Left lobe of liver (tissue), 2 donors: ENCODE measurements at regions not wholly inside any gene's neighbourhood (a gene's known extent, or its start where the extent isn't known, plus 50 kb on each side); places are given as distances from the start of the nearest gene placed in this dataset.
"Not testable (repeated sequence)": the region's sequence is repeated elsewhere in the genome, so short reads cannot be mapped to it uniquely, and the experiment has no call there.

Experiments used
- ATAC-seq: fragments of 200-7000 bp; cut with Tn5 transposase; one replicate; pipeline ENCODE4 v1.9.1; 2020; ENCODE audit warnings: mild to moderate bottlenecking, moderate library complexity
- DNase-seq: peaks from one replicate; pipeline ENCODE4 v3.0.0-alpha.2; 2020; ENCODE audit warnings: low spot score
- donor health status: DM: no; HTN: no; CAD: no; lungs with moderate emphysema.
- donor health status: DM: no; HTN: yes; CAD: no.

DNA sequence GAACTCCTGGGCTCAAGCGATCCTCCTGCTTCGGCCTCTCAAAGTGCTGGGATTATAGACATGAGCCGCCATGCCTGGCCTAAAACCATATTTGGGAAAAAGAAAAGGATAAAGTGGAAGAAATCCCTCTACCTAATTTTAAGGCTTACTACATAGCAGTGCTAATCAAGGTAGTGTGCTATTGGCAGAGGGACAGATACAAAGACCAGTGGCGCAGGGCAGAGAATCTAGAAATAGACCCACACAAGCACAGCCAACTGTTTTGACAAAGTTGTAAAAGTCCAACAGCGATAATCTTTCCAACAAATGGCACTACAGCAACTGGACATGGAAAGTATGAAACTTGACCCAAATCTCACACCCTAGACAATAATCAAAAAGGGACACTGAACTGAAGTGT lies 138.4 kb downstream of the TFCP2L1 start:
- ATAC-seq (no peak), DNase-seq (no peak)

- no peak for DNase-seq
Measured at GRCh38 chr2:121147766-121148165, 137.2 kb downstream of the TFCP2L1 start.

DNA sequence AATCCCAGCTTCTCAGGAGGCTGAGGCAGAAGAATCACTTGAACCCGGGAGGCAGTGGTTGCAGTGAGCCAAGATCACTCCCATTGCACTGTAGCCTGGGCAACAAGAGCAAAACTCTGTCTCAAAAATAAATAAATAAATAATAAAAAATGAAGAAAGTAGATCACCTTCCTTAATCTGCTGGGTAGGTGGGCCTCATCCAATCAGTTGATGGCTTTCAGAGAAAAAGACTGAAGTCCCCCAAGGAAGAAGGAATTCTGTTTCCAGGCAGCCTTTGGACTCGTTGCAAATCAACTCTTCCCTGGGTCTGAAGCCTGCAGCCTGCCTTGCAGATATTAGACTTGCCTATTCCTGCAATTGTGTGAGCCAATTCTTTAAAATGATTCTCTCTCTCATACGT lies 136.5 kb downstream of the TFCP2L1 start:
- no peak for ATAC-seq
- no peak for DNase-seq

More at GRCh38 chr2:121147766-121148165, 137.2 kb downstream of the TFCP2L1 start:
- no peak for ATAC-seq

GRCh38 chr2:121149384-121149783 lies 135.6 kb downstream of the TFCP2L1 start:
- no peak for DNase-seq
- ATAC-seq, result no peak

DNA sequence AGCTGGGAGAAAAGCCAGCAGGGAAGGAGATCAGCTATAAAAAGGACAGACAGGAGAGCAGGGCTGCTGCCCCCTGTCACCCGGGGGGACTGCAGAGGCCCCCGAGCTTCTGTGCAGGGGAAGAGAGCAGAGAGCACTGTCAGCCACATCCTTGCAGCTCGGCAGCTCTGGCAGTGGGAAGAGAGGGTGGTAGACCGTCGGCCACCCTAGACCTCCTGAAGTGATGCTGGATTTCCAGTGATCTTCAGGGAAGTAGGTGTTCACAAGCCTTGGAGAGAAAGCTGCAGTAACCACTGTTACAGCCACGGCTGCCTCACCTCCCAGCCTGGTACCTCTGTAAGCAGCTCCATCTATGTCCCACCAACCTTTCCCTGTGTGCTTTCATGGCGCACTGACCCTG lies 134.9 kb downstream of the TFCP2L1 start:
- no peak for DNase-seq

GRCh38 chr2:121150713-121151112 lies 134.3 kb downstream of the TFCP2L1 start:
- no peak for ATAC-seq
- no peak for DNase-seq

More for the DNA sequence above, 134.9 kb downstream of the TFCP2L1 start:
- ATAC-seq, result no peak

DNA sequence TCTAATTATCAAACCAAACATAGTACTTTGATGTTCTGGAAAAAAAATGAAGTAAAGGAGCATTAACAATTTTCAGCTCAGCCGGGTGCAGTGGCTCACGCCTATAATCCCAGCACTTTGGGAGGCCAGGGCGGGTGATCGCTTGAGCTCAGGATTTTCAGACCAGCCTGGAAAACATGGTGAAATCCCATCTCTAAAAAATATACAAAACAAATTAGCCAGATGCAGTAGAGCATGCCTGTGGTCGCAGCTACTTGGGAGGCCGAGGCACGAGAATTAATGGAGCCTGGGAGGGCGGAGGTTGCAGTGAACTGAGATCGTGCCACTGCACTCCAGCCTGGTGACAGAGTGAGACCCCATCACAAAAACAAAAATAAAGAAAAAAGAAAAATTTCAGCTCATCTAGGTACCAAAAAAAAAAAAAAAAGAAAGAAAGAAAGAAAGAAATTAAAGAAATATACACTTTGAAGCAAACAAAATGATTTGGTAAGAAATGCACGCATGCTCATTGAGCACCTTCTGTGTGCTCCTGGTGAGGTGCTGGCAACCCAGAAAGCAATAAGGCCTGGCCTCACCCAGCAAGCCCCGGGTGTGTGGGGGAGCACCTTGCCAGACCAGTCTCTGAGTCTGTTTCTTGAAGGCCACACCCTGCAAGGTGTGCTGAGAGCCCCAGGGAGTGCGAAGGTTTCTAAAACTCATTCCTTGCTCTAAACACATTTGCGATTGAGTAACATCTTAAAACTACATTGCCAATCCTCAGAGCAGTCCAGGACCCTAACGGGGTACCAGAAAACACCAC lies 133.5 kb downstream of the TFCP2L1 start:
- DNase-seq (no peak), ATAC-seq (no peak)

DNA sequence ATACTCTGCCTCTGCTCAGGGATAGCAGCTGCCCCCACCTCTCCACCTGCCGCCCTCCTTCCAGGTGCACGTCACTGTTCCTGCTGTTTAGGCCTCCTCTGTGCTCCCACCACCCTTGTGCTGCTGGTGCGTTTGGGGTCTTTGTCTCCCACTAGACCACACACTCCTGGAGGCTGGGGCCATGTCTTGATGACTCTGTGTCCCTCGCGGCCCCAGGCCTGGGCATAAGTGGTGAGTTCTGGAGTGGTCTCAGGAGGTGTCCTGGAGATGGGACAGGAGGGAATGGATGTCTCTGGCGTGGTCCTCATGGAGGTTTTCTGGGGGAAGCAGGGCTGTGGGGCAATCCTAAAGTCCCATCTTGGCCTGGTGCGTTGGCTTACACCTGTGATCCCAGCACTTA lies 132.1 kb downstream of the TFCP2L1 start:
- DNase-seq (no peak), ATAC-seq (no peak)

DNA sequence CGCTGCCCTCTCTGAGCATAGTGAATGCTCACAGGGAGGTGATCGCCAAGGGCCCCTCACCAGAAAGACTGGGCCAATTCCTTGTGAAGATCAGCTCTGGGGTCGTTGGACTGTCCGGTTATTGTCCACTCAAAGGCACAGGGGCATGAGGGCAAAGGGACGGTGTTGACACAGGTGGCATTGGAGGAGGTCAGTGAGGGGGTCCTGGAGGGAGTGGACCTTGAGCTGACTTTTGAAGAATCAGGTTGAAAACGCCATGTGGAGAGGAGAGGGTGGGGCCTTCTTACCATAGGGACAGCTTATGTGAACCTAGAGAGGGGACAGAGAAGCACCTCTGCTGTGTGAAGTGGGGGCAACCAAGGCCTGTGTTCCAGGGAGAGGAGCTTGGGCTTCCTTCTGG lies 131.5 kb downstream of the TFCP2L1 start:
- DNase-seq (no peak), ATAC-seq (no peak)

GRCh38 chr2:121155502-121156056 lies 129.4 kb downstream of the TFCP2L1 start:
- DNase-seq (no peak), ATAC-seq (no peak)

DNA sequence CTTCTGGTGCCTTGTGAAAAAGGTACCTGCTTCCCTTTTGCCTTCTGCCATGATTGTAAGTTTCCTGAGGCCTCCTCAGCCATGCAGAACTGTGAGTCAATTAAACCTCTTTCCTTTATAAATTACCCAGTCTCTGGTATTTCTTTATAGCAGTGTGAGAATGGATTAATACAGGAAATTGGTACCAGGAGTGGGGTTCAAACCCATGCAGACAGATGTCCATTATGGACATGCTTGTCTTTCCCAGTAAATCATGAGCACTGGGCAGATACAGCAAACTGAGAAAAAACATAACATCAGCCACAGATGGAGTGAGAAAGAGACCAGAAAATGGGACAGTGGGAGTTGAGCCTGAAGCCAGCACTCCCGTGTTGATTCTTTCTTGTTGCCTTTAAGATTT lies 127.5 kb downstream of the TFCP2L1 start:
- DNase-seq, ATAC-seq: not testable (repeated sequence)

DNA sequence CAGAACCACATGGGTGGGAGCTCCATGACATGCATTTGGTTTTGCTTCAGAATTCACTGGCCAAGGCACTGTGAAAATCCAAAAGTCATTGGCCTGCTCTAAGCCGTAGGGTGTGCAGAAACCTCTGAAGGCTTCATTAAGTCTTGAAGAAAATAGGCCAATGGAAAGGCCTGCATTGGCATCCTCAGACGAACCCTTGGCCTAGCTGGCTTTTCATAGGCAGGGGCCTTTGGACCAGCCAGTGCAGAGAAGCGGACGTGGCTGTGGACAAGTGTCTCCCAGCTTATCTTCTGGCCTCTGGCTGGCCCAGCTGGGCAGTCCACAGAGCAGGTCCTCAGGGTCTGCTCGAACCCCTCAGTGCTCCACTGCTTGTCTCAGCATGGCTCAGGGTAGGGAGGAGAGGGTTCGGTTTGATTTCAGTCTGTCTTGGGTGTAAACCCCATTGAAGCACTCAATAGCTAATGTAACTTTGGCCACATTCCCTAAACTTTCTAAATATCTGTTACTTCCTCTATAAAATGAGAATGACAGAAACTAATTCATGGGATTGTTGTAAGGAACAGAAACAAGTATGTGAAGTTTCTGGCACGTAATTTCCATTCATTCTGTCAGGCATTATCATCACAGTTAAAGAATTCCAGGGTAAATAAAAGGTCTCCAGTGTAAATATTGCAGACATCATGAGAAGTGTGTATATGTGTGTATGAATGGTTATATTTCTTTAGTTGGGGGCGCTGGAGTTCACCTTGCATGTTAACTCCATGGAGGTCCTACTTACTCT lies 125.5 kb downstream of the TFCP2L1 start:
- no peak for DNase-seq
- no peak for ATAC-seq

DNA sequence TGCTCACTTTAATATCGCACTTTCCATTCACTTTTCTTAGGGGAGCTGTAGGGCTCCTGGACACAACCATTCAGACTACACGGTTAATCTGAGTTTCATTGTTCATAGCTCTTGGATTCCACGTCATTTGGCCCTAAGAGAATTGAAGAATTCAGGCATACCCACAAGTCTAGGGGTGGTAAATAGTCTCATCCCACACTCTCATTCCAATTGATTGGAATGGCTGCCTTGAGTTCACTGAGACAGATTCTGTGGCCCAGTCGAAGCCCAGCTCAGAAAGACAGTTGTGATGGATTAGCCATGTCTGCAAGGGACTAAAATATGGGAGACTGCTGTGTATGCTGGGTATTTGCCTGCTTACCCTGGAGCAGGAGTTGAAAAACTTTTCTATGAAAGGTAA lies 124.6 kb downstream of the TFCP2L1 start:
- ATAC-seq, result no peak
- no peak for DNase-seq

GRCh38 chr2:121161272-121161671 lies 123.7 kb downstream of the TFCP2L1 start:
- DNase-seq (no peak), ATAC-seq (no peak)

DNA sequence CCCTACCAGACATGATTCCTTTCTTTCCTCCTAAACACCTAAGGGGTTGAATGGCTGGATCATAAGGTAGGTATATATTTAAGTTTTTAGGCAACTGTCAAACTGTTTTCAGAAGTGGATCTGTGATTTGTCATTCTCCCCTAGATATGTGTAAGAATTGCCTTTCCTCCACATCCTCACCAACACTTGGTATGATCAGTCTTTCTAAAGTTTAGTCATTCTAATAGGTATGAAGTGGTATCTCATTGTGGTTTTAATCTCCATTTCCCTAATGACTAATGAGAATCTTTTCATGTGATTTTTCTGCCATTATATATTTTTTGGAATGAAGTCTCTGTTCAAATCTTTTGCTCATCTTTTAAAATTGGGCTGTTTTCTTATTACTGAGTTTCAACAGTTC lies 122.1 kb downstream of the TFCP2L1 start:
- ATAC-seq (no peak), DNase-seq (no peak)

DNA sequence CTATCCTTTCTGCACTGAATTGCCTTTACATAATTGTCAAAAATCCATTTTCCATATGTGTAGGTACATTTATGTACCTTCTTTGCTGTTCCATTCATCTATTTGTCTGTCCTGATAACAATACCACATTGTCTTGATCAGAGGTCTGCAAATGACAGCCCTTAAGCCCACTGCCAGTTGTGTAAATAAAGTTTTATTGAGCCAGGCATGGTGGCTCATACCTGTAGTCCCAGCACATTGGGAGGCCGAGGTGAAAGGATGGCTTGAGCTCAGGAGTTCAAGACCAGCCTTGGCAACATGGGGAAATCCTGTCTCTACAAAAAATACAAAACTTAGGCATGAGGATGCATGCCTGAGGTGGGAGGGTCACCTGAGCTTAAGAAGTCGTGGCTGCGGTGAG lies 121.0 kb downstream of the TFCP2L1 start:
- ATAC-seq (no peak), DNase-seq (no peak)

GRCh38 chr2:121165038-121165542 lies 119.9 kb downstream of the TFCP2L1 start:
- DNase-seq, result no peak
- ATAC-seq, result no peak
